VCaP (cell line): ENCODE measurements at regions not wholly inside any gene's neighbourhood (a gene's known extent, or its start where the extent isn't known, plus 50 kb on each side); places are given as distances from the start of the nearest gene placed in this dataset.
"Not testable (repeated sequence)": the region's sequence is repeated elsewhere in the genome, so short reads cannot be mapped to it uniquely, and the experiment has no call there.

Experiments used
- H3K27ac ChIP-seq: fragments of 450-650 bp; 2 replicates; pipeline ENCODE4 v1.5.1; 2017
- TF ChIP-seq, protein P1 (sequence below): fragments of 450-650 bp; conservative IDR thresholded peaks from 2 replicates; pipeline ENCODE4 v1.5.1; 2017; ENCODE audit warnings: mild to moderate bottlenecking, moderate library complexity

DNA sequence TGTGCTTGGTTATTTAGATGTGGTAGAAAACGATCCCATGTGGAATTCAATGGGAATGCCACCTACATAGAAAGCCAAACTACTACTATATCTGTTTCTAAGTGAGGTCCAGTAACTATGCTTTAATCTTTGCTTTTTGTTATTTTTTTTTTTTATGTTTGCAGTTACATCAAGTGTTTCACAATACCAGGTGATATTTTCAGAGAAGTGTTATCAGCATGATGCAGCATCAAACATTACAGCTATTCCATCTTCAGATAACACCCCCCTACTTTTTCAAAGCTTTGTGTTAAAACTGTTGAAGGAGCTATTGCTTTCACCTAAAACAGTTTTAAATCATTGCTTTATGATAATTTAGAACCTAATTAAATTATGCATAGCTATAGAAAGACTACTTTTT lies 163.8 kb upstream of the SLC16A7 start:
- TF ChIP-seq, protein P1, sequence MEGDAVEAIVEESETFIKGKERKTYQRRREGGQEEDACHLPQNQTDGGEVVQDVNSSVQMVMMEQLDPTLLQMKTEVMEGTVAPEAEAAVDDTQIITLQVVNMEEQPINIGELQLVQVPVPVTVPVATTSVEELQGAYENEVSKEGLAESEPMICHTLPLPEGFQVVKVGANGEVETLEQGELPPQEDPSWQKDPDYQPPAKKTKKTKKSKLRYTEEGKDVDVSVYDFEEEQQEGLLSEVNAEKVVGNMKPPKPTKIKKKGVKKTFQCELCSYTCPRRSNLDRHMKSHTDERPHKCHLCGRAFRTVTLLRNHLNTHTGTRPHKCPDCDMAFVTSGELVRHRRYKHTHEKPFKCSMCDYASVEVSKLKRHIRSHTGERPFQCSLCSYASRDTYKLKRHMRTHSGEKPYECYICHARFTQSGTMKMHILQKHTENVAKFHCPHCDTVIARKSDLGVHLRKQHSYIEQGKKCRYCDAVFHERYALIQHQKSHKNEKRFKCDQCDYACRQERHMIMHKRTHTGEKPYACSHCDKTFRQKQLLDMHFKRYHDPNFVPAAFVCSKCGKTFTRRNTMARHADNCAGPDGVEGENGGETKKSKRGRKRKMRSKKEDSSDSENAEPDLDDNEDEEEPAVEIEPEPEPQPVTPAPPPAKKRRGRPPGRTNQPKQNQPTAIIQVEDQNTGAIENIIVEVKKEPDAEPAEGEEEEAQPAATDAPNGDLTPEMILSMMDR: no peak
- no peak overlapping the region for H3K27ac ChIP-seq

DNA sequence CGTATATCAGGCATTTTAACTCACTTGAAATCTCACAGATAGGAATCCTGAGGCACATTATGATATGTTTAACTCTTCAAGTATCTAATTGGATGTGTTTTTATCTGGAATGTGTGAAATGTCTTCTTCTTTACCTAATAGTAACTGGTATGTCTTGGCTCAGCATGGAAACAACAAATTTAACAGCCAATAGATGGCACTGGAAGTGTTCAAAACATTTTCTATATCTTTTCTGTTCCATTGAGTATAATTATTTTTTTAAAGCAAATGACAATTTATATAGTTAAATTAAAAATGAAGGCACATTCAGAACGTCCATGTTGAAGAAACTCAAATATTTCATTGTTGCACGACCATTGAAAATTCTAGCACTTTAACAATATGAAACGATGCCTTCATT lies 164.6 kb upstream of the SLC16A7 start:
- TF ChIP-seq, protein P1: peak; percentile 61

DNA sequence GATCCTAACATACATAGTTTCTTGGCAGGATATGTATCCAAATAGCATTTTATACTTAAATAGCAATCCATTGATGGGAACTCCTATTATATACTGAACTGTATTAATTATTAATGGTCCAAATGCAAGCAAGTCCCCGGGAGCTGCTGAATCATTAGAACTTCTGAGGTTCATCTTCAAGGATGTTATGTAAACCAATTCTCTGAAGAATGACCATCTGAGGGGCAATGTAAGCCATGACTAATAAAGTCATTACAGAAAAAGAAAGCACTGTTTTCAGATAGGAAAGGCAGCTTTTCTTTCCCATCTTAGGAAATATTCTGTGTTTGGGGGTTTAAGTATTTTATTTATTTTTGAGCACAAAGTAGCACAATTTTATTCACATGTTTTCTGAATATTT lies 166.1 kb upstream of the SLC16A7 start:
- no peak overlapping the region for H3K27ac ChIP-seq
- TF ChIP-seq, protein P1: no peak

More for the DNA sequence above, 164.6 kb upstream of the SLC16A7 start:
- no peak overlapping the region for H3K27ac ChIP-seq

DNA sequence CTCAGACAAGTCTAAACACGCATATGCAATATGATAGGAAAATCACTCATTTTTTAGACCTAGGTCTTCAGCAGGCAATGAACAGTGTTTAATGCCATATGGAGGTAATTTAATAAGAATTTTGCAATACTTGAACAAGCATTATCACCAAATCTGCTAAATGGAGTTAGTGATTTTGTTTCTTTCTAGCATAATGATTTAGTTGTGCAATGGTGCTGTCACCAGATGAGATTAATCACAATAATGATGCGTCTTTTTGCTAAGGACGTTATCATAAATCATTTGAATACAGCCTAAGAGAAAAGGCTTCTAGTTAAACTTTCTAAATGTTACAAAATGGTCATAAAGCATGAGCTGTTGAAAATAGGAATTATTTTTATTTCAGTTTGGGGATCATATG lies 170.0 kb upstream of the SLC16A7 start:
- TF ChIP-seq, protein P1: no peak
- H3K27ac ChIP-seq: no peak overlapping the region

DNA sequence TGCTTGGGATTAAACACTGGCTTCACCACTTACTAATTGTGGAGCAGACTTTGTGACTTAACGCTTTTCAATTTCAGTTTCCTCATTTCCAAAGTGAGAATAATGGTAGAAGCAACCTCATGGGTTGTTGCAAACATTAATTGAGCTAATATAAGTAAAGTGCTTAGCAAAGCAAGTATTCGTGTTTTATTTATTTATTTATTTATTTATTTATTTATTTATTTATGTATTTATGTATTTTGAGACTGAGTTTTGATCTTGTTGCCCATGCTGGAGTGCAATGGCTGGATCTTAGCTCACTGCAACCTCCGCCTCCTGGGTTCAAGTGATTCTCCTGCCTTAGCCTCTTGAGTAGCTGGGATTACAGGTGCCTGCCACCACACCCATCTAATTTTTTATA lies 171.2 kb upstream of the SLC16A7 start:
- H3K27ac ChIP-seq: not testable (repeated sequence)

DNA sequence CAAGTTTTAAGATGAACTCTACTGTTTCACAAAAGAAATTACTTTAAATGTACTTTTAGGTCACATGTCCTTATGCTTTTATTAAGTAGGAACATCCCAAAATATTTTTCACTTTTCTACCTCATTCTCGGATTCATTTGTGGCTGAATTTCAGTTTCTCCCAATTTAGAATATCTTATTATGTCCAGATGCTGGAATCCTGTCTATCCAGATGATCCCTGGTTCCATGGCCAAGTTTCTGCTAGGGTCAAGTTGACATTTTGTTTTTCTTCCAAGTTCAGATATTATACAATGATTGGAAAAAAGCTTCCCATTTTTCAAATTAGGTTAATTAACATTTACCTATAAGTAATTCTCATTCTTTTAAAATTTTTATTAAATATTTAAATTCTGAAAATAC lies 181.8 kb upstream of the SLC16A7 start:
- TF ChIP-seq, protein P1: no peak
- no peak overlapping the region for H3K27ac ChIP-seq

DNA sequence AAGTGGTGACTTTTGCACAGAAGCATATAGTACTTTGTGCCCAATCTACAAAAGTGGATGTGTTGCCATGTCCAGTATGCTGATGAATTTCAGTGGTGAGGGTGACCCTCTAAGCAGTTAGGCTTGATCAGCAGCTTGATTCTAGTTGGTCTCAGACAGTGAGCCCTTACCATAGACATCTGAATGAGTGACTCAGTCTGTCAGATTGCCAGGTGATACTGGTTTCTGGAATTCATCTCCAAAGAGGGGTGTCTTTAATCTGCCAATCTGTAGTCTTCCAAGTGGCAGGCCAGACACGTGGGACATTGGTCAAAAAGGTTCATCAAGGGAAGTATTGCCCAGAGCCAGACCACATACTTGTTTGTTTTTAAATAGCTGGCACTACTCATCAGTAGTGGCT lies 187.4 kb upstream of the SLC16A7 start:
- H3K27ac ChIP-seq: no peak overlapping the region
- TF ChIP-seq, protein P1: no peak

DNA sequence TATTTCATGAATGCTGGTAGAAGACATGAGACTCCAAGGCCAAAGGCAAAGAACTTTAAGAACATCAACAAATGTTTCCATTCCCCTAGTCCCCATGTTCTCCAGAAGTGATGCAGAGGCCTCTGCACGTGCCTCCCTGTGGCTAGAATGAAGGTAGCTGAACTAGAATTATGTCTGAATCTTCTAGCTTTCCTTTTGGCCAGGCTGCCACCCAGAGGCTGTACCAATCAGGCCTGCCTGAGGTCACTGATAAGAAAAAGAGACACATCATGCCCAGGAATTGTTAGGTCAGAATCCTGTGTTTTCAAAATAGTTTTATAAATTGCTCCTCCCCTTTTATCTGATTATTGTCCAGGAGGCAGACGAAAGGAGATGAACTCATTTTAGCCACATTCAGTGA lies 188.0 kb upstream of the SLC16A7 start:
- TF ChIP-seq, protein P1: no peak
- H3K27ac ChIP-seq: no peak overlapping the region
